H1 (cell line): ENCODE measurements at regions not wholly inside any gene's neighbourhood (a gene's known extent, or its start where the extent isn't known, plus 50 kb on each side); places are given as distances from the start of the nearest gene placed in this dataset.

Experiments
- CTCF ChIA-PET: fragments of 300-600 bp; sonication (Branson Sonifier 250); formaldehyde crosslinking; loops from one replicate; lab custom pipeline; 2021; ENCODE audit not compliant: partially characterized antibody; lab: Charles Lee
- POLR2A ChIA-PET: fragments of 300-600 bp; sonication (Branson Sonifier 250); formaldehyde crosslinking; loops from one replicate; lab custom pipeline; 2021; ENCODE audit warnings: inconsistent platforms; ENCODE audit not compliant: partially characterized antibody; lab: Charles Lee
- DNase-seq, 2 experiments: peaks; one replicate each; pipeline versions ENCODE4 v3.0.0 to v3.0.0-alpha.2; 2010 to 2022; ENCODE audit warnings: low spot score in 2 of 2, low read depth in 1 of 2, mixed read lengths in 1 of 2
- FAIRE-seq: peaks from 2 replicates; lab custom pipeline; 2011; peaks lifted over from hg19 to GRCh38; lab: Jason Lieb, UNC
- H2AFZ ChIP-seq: 2 replicates; pipeline ENCODE4 v1.8.1; 2012; ENCODE audit warnings: low read length, inconsistent platforms
- H2AK5ac ChIP-seq: 2 replicates; pipeline ENCODE4 v1.6.1; 2013; ENCODE audit warnings: low read depth, low read length
- H2BK120ac ChIP-seq: replicated peaks from 2 replicates; pipeline ENCODE3; 2013; ENCODE audit warnings: low read depth, low read length, inconsistent platforms
- H2BK12ac ChIP-seq: 2 replicates; pipeline ENCODE4 v1.6.1; 2013; ENCODE audit warnings: low read depth, low read length
- H2BK15ac ChIP-seq: 2 replicates; pipeline ENCODE4 v1.6.1; 2013; ENCODE audit warnings: low read length
- H2BK20ac ChIP-seq: 2 replicates; pipeline ENCODE4 v1.6.1; 2013; ENCODE audit warnings: low read length
- H2BK5ac ChIP-seq: 2 replicates; pipeline ENCODE4 v1.6.1; 2013; ENCODE audit warnings: low read depth, low read length
- H3K14ac ChIP-seq: 2 replicates; pipeline ENCODE4 v1.6.1; 2013; ENCODE audit warnings: inconsistent platforms; ENCODE audit not compliant: insufficient read length
- H3K18ac ChIP-seq: 2 replicates; pipeline ENCODE4 v1.6.1; 2013; ENCODE audit warnings: low read length; ENCODE audit errors: extremely low read depth
- H3K23ac ChIP-seq: 2 replicates; pipeline ENCODE4 v1.6.1; 2013; ENCODE audit warnings: inconsistent platforms; ENCODE audit not compliant: insufficient read length
- H3K23me2 ChIP-seq: 2 replicates; pipeline ENCODE4 v1.6.1; 2013; ENCODE audit warnings: low read depth, low read length
- H3K27ac ChIP-seq: 2 replicates; pipeline ENCODE4 v1.6.1; 2011; ENCODE audit warnings: low read depth, low read length, inconsistent platforms
- H3K27me3 ChIP-seq, 4 experiments: replicated peaks in 1 of 4; 1 replicate in 1 of 4; 2 replicates in 3 of 4; pipeline versions ENCODE4 v1.6.1 to v1.8.1; 2011 to 2013; ENCODE audit warnings: low read length in 3 of 4, mild to moderate bottlenecking in 3 of 4, inconsistent platforms in 2 of 4, mixed read lengths in 2 of 4, moderate library complexity in 1 of 4; ENCODE audit not compliant: control insufficient read depth in 3 of 4, insufficient read depth in 3 of 4; ENCODE audit errors: extremely low read depth in 1 of 4
- H3K36me3 ChIP-seq, 4 experiments: 2 replicates each; pipeline versions ENCODE4 v1.6.1 to v1.8.1; 2011 to 2013; ENCODE audit warnings: mild to moderate bottlenecking in 4 of 4, low read length in 3 of 4, moderate library complexity in 2 of 4, control low read depth in 1 of 4, inconsistent platforms in 1 of 4; ENCODE audit not compliant: insufficient read depth in 4 of 4, control insufficient read depth in 2 of 4
- H3K4ac ChIP-seq: replicated peaks from 2 replicates; pipeline ENCODE3; 2013; ENCODE audit warnings: low read length, low read depth, mixed read lengths, inconsistent platforms; ENCODE audit not compliant: insufficient read length
- H3K4me1 ChIP-seq, 4 experiments: replicated peaks in 1 of 4; 1 replicate in 1 of 4; 2 replicates in 3 of 4; pipeline versions ENCODE4 v1.6.1 to v1.8.1; 2011 to 2013; ENCODE audit warnings: low read length in 3 of 4, inconsistent platforms in 2 of 4, mixed read lengths in 1 of 4; ENCODE audit not compliant: insufficient read depth in 4 of 4, control insufficient read depth in 3 of 4
- H3K4me2 ChIP-seq, 2 experiments: 2 replicates each; pipeline versions ENCODE4 v1.6.1 to v1.8.1; 2011 to 2013; ENCODE audit warnings: low read depth in 2 of 2, low read length in 2 of 2, control low read depth in 1 of 2, inconsistent platforms in 1 of 2, mild to moderate bottlenecking in 1 of 2; ENCODE audit not compliant: insufficient read depth in 1 of 2
- H3K4me3 ChIP-seq, 4 experiments: fragments of 200-600, 300-600 bp in 1 of 4; sonication (generic), shearing (Covaris generic), sonication (Bioruptor Twin) in 1 of 4; 2 replicates each; pipeline versions ENCODE4 v1.5.1 to v1.8.1; 2011 to 2016; ENCODE audit warnings: low read length in 4 of 4, low read depth in 3 of 4, control low read depth in 2 of 4, inconsistent platforms in 2 of 4, mild to moderate bottlenecking in 2 of 4, mixed read lengths in 1 of 4, moderate library complexity in 1 of 4; ENCODE audit not compliant: insufficient read depth in 2 of 4; ENCODE audit errors: extremely low read depth in 1 of 4
- H3K56ac ChIP-seq: replicated peaks from 2 replicates; pipeline ENCODE3; 2013; ENCODE audit warnings: low read depth, mild to moderate bottlenecking, mixed read lengths, low read length, inconsistent platforms; ENCODE audit not compliant: insufficient read length
- H3K79me1 ChIP-seq: 2 replicates; pipeline ENCODE4 v1.6.1; 2013; ENCODE audit warnings: low read depth, low read length, control low read depth
- H3K79me2 ChIP-seq, 2 experiments: 2 replicates each; pipeline versions ENCODE4 v1.6.1 to v1.8.1; 2012 to 2013; ENCODE audit warnings: low read length in 2 of 2, mild to moderate bottlenecking in 2 of 2, inconsistent platforms in 1 of 2; ENCODE audit not compliant: insufficient read depth in 2 of 2, control insufficient read depth in 1 of 2
- H3K9ac ChIP-seq, 4 experiments: replicated peaks in 1 of 4; 1 replicate in 1 of 4; 2 replicates in 3 of 4; pipeline versions ENCODE4 v1.6.1 to v1.8.1; 2011 to 2013; ENCODE audit warnings: low read depth in 3 of 4, low read length in 3 of 4, control low read depth in 2 of 4, mild to moderate bottlenecking in 2 of 4, moderate library complexity in 2 of 4, inconsistent platforms in 1 of 4; ENCODE audit errors: extremely low read depth in 1 of 4
- H3K9me3 ChIP-seq, 2 experiments: 2 replicates each; pipeline versions ENCODE4 v1.6.1 to v1.8.1; 2012 to 2013; ENCODE audit warnings: mild to moderate bottlenecking in 2 of 2, moderate library complexity in 2 of 2, control low read depth in 1 of 2, inconsistent platforms in 1 of 2, low read depth in 1 of 2, low read length in 1 of 2, mixed read lengths in 1 of 2; ENCODE audit not compliant: insufficient read depth in 2 of 2
- H4K20me1 ChIP-seq, 2 experiments: replicated peaks in 1 of 2; 2 replicates each; pipeline versions ENCODE3 to v1.8.1; 2011 to 2013; ENCODE audit warnings: inconsistent platforms in 2 of 2, low read length in 2 of 2, mild to moderate bottlenecking in 1 of 2; ENCODE audit not compliant: insufficient read depth in 2 of 2, control insufficient read depth in 1 of 2
- H4K5ac ChIP-seq: 2 replicates; pipeline ENCODE4 v1.6.1; 2013; ENCODE audit warnings: low read length, low read depth, mixed read lengths, inconsistent platforms; ENCODE audit not compliant: insufficient read length
- H4K8ac ChIP-seq: 2 replicates; pipeline ENCODE4 v1.8.0; 2013; ENCODE audit warnings: mild to moderate bottlenecking, moderate library complexity, low read length, inconsistent platforms; ENCODE audit not compliant: insufficient read depth; ENCODE audit errors: extremely low read depth
- H4K91ac ChIP-seq: replicated peaks from 2 replicates; pipeline ENCODE3; 2013; ENCODE audit warnings: low read length, mixed read lengths, inconsistent platforms; ENCODE audit not compliant: insufficient read length
- BACH1 ChIP-seq: IDR thresholded peaks from 2 replicates; pipeline ENCODE4 v1.6.1; 2012; ENCODE audit warnings: low read length, improper control_type of control experiment
- CREB1 ChIP-seq: IDR thresholded peaks from 2 replicates; pipeline ENCODE4 v1.6.1; 2012; ENCODE audit warnings: inconsistent platforms
- CTBP2 ChIP-seq: IDR thresholded peaks from 2 replicates; pipeline ENCODE4 v1.7.0; 2011; ENCODE audit warnings: borderline replicate concordance, mild to moderate bottlenecking, moderate library complexity, mixed read lengths, low read length; ENCODE audit not compliant: insufficient read depth, insufficient read length
- JUN ChIP-seq: IDR thresholded peaks from 2 replicates; pipeline ENCODE4 v1.6.1; 2011; ENCODE audit warnings: low read depth, mild to moderate bottlenecking, improper control_type of control experiment, low read length
- JUND ChIP-seq: IDR thresholded peaks from 2 replicates; pipeline ENCODE4 v1.6.1; 2011; ENCODE audit warnings: mild to moderate bottlenecking, improper control_type of control experiment, low read length
- KDM1A ChIP-seq: fragments of 200-600, 300-600 bp; sonication (generic); IDR thresholded peaks from 2 replicates; pipeline ENCODE4 v1.7.1; 2016; ENCODE audit warnings: mild to moderate bottlenecking, low read length, borderline replicate concordance
- SP4 ChIP-seq: IDR thresholded peaks from 2 replicates; pipeline ENCODE4 v1.6.1; 2012; ENCODE audit warnings: low read length, inconsistent platforms
- WGBS, 2 experiments: shearing (Covaris generic) in 1 of 2; methylation state at CpG; one replicate each; pipeline versions ENCODE4 v1.1.6 to v1.1.7; 2013 to 2015; ENCODE audit warnings: low lambda C conversion rate in 2 of 2, mixed read lengths in 2 of 2, inconsistent platforms in 1 of 2, low coverage in 1 of 2, missing lambda C conversion rate in 1 of 2; ENCODE audit not compliant: insufficient replicate concordance in 2 of 2, insufficient coverage in 1 of 2, insufficient read length in 1 of 2; ENCODE audit errors: extremely low coverage in 1 of 2, missing lambda C conversion rate in 1 of 2; 5-methylcytosine and 5-hydroxymethylcytosine counted together
- TF ChIP-seq, protein P1 (sequence below): IDR thresholded peaks from 2 replicates; pipeline ENCODE4 v1.6.1; 2011; ENCODE audit warnings: low read depth, mild to moderate bottlenecking, low read length; ENCODE audit not compliant: insufficient read depth
- TF ChIP-seq, protein P2 (sequence below): IDR thresholded peaks from 2 replicates; pipeline ENCODE4 v1.6.1; 2012; ENCODE audit warnings: inconsistent platforms
- TF ChIP-seq, protein P3 (sequence below), 3 experiments: IDR thresholded peaks; 1 replicate in 2 of 3; 2 replicates in 1 of 3; pipeline versions ENCODE4 v1.5.1 to v1.6.1; 2011; ENCODE audit warnings: low read length in 3 of 3, mild to moderate bottlenecking in 3 of 3, inconsistent platforms in 2 of 3, low read depth in 1 of 3, moderate library complexity in 1 of 3; ENCODE audit not compliant: insufficient read depth in 1 of 3; ENCODE audit errors: control extremely low read depth in 1 of 3

DNA sequence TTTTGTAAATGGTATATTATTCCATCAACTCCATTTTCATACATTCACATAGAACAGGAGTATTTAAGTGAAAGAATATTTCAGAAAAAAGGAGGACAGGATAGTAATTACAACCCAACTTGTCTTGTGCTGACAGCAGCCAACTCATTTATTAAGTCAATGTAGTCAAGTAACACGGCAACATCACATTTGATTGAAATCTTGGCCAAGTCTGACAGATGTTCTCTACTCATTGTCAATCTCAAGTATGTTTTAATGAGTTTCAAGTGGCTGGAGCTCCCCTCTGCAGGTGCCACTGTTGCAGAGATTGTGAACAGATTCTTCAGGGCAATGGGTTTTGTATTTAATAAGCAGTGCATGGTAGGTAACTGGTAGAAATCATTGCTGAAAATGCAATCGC is 332.5 kb downstream of the C4orf33 start:
- Histone ChIP-seq H2BK5ac (no peak overlapping the region), H3K27ac (no peak overlapping the region), H3K23me2 (no peaks in the 10 kb centered on the region), H2BK12ac (no peak overlapping the region), H3K4ac (no peak overlapping the region), H4K8ac (no peak overlapping the region), H3K23ac (no peak overlapping the region), H4K91ac (no peak overlapping the region), H3K4me3 (no peak overlapping the region), H3K14ac (no peak overlapping the region), H3K4me1 (no peaks in the 10 kb centered on the region), H3K36me3 (no peaks in the 10 kb centered on the region), H3K79me2 (no peaks in the 10 kb centered on the region), H2BK20ac (no peak overlapping the region), H3K27me3 (no peaks in the 10 kb centered on the region), H2BK120ac (no peak overlapping the region), H3K18ac (no peak overlapping the region), H4K20me1 (no peaks in the 10 kb centered on the region), H4K5ac (no peak overlapping the region), H2BK15ac (no peak overlapping the region), H3K79me1 (no peaks in the 10 kb centered on the region), H3K4me2 (no peak overlapping the region), H3K9me3 (no peaks in the 10 kb centered on the region; a peak in 1 of 4 replicates), H3K9ac (no peak overlapping the region), H2AK5ac (no peak overlapping the region), H3K56ac (no peak overlapping the region), H2AFZ (no peak overlapping the region)
- no peak for TF ChIP-seq JUN
- TF ChIP-seq, protein P1, sequence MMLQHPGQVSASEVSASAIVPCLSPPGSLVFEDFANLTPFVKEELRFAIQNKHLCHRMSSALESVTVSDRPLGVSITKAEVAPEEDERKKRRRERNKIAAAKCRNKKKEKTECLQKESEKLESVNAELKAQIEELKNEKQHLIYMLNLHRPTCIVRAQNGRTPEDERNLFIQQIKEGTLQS = no peak
- TF ChIP-seq BACH1 = no peak
- TF ChIP-seq, protein P2, sequence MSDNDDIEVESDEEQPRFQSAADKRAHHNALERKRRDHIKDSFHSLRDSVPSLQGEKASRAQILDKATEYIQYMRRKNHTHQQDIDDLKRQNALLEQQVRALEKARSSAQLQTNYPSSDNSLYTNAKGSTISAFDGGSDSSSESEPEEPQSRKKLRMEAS = no peak
- TF ChIP-seq SP4 = no peak
- no peak for TF ChIP-seq KDM1A
- TF ChIP-seq, protein P3, sequence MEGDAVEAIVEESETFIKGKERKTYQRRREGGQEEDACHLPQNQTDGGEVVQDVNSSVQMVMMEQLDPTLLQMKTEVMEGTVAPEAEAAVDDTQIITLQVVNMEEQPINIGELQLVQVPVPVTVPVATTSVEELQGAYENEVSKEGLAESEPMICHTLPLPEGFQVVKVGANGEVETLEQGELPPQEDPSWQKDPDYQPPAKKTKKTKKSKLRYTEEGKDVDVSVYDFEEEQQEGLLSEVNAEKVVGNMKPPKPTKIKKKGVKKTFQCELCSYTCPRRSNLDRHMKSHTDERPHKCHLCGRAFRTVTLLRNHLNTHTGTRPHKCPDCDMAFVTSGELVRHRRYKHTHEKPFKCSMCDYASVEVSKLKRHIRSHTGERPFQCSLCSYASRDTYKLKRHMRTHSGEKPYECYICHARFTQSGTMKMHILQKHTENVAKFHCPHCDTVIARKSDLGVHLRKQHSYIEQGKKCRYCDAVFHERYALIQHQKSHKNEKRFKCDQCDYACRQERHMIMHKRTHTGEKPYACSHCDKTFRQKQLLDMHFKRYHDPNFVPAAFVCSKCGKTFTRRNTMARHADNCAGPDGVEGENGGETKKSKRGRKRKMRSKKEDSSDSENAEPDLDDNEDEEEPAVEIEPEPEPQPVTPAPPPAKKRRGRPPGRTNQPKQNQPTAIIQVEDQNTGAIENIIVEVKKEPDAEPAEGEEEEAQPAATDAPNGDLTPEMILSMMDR (IDR thresholded peaks at IDR 0.05; ENCODE audit: control extremely low read depth in 1 of 3, insufficient read depth in 1 of 3, low read depth in 1 of 3, low read length in 3 of 3) = no peak
- no peak for TF ChIP-seq JUND
- no peak for TF ChIP-seq CTBP2
- no peak for TF ChIP-seq CREB1
- DNase-seq = no peak
- WGBS, 2 experiments = 87% methylated on average over 2 of the region's 2 CpGs; no CpG with 5 or more reads in 1 of the 2 experiments
- no peak for FAIRE-seq
- ChIA-PET CTCF (interaction anchor here (1.3 kb wide), 1 partner anchor 11 kb away, joined by 3 read pairs; no protein-coding TSS in a partner anchor), POLR2A (no interaction called here)
